ENCODE measurements at regions not wholly inside any gene's neighbourhood (a gene's known extent, or its start where the extent isn't known, plus 50 kb on each side); places are given as distances from the start of the nearest gene placed in this dataset.
"Not testable (repeated sequence)": the region's sequence is repeated elsewhere in the genome, so short reads cannot be mapped to it uniquely, and the experiment has no call there.

DNA sequence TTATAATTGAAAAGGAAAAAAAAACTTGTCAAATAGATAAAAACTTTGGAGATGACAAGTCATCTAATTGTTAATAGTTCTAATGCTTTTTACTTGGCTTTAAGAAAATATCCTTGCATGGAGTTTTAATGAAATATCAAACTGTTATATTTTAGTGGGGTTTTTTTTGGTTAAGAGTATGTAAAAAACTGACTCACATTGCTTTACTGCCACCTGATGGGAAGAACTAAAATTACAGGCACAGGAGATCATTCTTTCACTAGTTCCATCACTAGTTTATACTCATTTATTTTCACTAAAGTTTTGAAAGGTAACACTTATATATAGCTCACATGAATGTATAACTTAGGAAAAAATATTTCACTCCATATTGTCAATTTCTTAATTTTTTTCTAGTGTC is 309.1 kb downstream of the LMBRD1 start:
- Histone ChIP-seq H3K9me3 (peaks cover 7% of the 10 kb centered on the region), H3K4me1 (no peaks in the 10 kb centered on the region), H3K27ac (no peak overlapping the region), H3K36me3 (no peaks in the 10 kb centered on the region), H3K27me3 (ENCODE audit: low read depth) (no peaks in the 10 kb centered on the region), H3K4me3 (no peak overlapping the region)
- intact Hi-C loops (cut with DNase I): no loop called here
- TF ChIP-seq, protein P1, sequence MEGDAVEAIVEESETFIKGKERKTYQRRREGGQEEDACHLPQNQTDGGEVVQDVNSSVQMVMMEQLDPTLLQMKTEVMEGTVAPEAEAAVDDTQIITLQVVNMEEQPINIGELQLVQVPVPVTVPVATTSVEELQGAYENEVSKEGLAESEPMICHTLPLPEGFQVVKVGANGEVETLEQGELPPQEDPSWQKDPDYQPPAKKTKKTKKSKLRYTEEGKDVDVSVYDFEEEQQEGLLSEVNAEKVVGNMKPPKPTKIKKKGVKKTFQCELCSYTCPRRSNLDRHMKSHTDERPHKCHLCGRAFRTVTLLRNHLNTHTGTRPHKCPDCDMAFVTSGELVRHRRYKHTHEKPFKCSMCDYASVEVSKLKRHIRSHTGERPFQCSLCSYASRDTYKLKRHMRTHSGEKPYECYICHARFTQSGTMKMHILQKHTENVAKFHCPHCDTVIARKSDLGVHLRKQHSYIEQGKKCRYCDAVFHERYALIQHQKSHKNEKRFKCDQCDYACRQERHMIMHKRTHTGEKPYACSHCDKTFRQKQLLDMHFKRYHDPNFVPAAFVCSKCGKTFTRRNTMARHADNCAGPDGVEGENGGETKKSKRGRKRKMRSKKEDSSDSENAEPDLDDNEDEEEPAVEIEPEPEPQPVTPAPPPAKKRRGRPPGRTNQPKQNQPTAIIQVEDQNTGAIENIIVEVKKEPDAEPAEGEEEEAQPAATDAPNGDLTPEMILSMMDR (IDR thresholded peaks at IDR 0.05): no peak
- no peak for DNase-seq
- no peak for ATAC-seq

DNA sequence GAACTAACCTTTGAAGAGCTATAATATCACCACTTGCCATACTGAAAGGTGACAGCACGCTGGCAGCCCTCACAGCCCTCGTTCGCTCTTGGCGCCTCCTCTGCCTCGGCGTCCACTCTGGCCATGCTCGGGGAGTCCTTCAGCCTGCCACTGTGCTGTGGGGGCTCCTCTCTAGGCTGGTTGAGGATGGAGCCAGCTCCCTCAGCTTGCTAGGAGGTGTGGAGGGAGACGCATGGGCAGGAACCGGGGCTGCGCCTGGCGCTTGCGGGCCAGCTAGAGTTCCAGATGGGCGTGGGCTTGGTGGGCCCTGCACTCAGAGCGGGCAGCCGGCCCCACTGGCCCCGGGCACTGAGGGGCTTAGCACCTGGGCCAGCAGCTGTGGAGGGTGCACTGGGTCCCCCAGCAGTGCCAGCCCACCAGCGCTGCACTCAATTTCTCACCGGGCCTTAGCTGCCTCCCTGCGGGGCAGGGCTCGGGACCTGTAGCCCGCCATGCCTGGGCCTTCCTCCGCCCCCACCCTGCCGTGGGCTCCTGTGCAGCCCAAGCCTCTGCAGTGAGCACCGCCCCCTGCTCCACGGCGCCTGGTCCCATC is 329.7 kb downstream of the LMBRD1 start:
- Histone ChIP-seq H3K4me1 (no peaks in the 10 kb centered on the region), H3K36me3 (no peaks in the 10 kb centered on the region), H3K27me3 (ENCODE audit: low read depth) (no peaks in the 10 kb centered on the region), H3K4me3 (no peak overlapping the region), H3K27ac (no peak overlapping the region), H3K9me3 (no peaks in the 10 kb centered on the region)
- TF ChIP-seq, protein P1 (IDR thresholded peaks at IDR 0.05): no peak
- ATAC-seq (peak in 1 of 2 donors; percentile 41), DNase-seq (no peak)
- intact Hi-C loops (cut with DNase I): no loop called here

DNA sequence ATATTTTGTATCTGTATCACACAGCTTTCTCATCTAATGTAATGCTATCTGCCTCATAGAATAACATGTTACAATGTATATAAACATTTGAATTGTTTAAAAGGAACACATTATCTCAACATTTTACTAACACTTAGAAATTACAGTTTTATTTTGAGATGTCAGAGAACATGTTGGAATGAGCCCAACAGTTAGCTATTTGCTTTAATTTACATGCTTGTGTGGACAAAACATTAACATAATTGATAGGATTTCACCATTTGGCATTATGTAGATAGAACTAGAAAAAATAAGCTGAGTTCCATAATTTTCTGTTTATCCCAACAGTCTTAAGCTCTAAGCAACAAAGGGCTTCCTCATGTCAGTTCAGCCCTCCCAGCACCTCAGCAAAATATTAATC is 330.9 kb downstream of the LMBRD1 start:
- Histone ChIP-seq H3K27me3 (ENCODE audit: low read depth) (no peaks in the 10 kb centered on the region), H3K4me1 (no peaks in the 10 kb centered on the region), H3K27ac (no peak overlapping the region), H3K36me3 (no peaks in the 10 kb centered on the region), H3K9me3 (no peaks in the 10 kb centered on the region), H3K4me3 (no peak overlapping the region)
- ATAC-seq: no peak
- TF ChIP-seq, protein P1 (IDR thresholded peaks at IDR 0.05): no peak
- DNase-seq: no peak
- intact Hi-C loops (cut with DNase I): no loop called here

DNA sequence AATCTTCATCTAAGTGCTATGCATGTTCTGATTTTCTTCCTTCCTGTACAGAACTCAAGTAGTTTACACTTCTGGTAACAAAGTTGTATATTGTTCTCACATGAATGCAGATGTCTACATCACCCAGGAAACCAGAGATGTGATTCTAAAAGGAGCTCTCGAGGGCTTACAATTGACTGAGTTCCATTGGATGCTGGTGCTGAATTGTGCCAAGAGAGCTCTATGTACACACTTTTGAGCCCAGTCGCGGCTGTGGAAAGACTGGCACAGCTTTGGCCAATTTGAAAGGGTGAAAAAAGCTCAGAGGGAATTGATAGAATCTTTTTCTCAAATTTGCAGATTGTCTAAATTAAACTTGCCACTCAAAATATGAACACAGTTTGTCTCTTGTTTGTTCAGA is 340.7 kb downstream of the LMBRD1 start:
- Histone ChIP-seq H3K36me3 (no peaks in the 10 kb centered on the region), H3K4me1 (no peaks in the 10 kb centered on the region), H3K27me3 (ENCODE audit: low read depth) (no peaks in the 10 kb centered on the region), H3K27ac (no peak overlapping the region), H3K9me3 (peaks cover 4% of the 10 kb centered on the region), H3K4me3 (no peak overlapping the region)
- TF ChIP-seq, protein P1 (IDR thresholded peaks at IDR 0.05): no peak
- intact Hi-C loops (cut with DNase I): no loop called here
- no peak for DNase-seq
- no peak for ATAC-seq

DNA sequence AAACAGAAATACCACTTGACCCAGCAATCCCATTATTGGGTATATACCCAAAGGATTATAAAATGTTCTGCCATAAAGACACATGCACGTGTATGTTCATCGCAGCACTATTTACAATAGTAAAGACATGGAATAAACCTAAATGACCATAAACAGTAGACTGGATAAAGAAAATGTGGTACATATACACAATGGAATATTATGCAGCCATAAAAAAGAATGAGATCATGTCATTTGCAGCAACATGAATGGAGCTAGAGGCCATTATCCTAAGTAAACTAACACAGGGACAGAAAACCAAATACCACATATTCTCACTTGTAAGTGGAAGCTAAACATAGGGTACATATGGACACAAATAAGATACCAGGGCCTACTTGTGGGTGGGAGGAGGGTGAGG is 342.2 kb downstream of the LMBRD1 start:
- H3K36me3 ChIP-seq; H3K4me3 ChIP-seq; H3K27me3 ChIP-seq (ENCODE audit: low read depth); intact Hi-C loops (cut with DNase I); DNase-seq; H3K9me3 ChIP-seq; ATAC-seq; H3K4me1 ChIP-seq; H3K27ac ChIP-seq: not testable (repeated sequence)

DNA sequence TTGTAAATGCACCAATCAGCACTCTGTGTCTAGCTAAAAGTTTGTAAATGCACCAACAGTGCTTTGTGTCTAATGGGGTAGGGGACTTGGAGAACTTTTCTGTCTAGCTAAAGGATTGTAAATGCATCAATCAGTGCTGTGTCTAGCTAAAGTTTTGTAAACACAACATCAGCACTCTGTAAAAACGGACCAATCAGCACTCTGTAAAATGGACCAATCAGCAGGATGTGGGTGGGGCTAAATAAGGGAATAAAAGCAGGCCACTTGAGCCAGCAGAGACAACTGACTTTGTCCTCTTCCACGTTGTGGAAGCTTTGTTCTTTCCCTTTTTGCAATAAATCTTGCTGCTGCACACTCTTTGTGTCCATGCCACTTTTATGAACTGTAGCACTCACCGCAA is 346.3 kb downstream of the LMBRD1 start:
- DNase-seq; H3K36me3 ChIP-seq; H3K9me3 ChIP-seq; ATAC-seq; intact Hi-C loops (cut with DNase I); H3K27me3 ChIP-seq (ENCODE audit: low read depth); H3K4me3 ChIP-seq; H3K27ac ChIP-seq; H3K4me1 ChIP-seq: not testable (repeated sequence)

DNA sequence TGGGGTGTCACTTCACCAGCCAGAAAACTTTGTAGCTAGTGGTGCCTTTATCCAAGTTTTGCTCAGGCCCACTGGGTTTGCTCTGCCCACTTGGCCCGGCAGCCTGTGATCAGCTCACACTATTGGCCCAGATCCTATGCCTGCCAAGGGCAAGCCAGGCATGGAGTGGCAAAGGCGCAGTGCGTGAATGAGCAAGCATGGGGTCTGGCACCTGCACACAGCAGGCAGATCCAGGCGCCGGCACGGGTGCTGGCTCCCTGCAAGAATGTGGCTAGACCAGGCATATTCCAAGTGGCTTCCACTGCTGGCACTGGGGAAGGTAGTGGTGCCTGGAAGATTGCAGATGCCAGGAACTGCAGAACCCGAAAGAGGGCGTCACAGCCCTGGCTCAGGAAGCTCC is 346.9 kb downstream of the LMBRD1 start:
- ATAC-seq: no peak
- TF ChIP-seq, protein P1 (IDR thresholded peaks at IDR 0.05): no peak

More for the DNA sequence above, 346.9 kb downstream of the LMBRD1 start:
- intact Hi-C loops (cut with DNase I): no loop called here
- Histone ChIP-seq H3K9me3 (peaks cover 4% of the 10 kb centered on the region), H3K36me3 (no peaks in the 10 kb centered on the region), H3K27ac (no peak overlapping the region), H3K4me1 (no peaks in the 10 kb centered on the region), H3K27me3 (ENCODE audit: low read depth) (no peaks in the 10 kb centered on the region), H3K4me3 (no peak overlapping the region)
- DNase-seq: no peak
